ENCODE measurements at regions not wholly inside any gene's neighbourhood (a gene's known extent, or its start where the extent isn't known, plus 50 kb on each side); places are given as distances from the start of the nearest gene placed in this dataset.

GRCh38 chr11:26830218-26830617, 108.4 kb upstream of the SLC5A12 start:
- TF ChIP-seq EZH2 (IDR thresholded peaks at IDR 0.05; ENCODE audit: borderline replicate concordance, low read depth, low read length, severe bottlenecking) = no peak
- TF ChIP-seq CTCF (IDR thresholded peaks at IDR 0.05; ENCODE audit: extremely low read depth in 1 of 2, insufficient read depth in 1 of 2, low read depth in 1 of 2, low read length in 2 of 2) = no peak
- TF ChIP-seq, protein P1, sequence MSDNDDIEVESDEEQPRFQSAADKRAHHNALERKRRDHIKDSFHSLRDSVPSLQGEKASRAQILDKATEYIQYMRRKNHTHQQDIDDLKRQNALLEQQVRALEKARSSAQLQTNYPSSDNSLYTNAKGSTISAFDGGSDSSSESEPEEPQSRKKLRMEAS (IDR thresholded peaks at IDR 0.05; ENCODE audit: insufficient read depth, insufficient read length) = no peak

Data from endothelial cell of umbilical vein (primary cell).